Transverse colon (tissue), 4 donors: ENCODE measurements at regions not wholly inside any gene's neighbourhood (a gene's known extent, or its start where the extent isn't known, plus 50 kb on each side); places are given as distances from the start of the nearest gene placed in this dataset.

ENCODE experiments used
- DNase-seq: peaks from one replicate; pipeline ENCODE4 v3.0.0-alpha.2; 2019
- H3K27ac ChIP-seq, 4 donors: fragments of 200-600 bp; sonication (generic); 2 replicates each; pipeline ENCODE4 v1.5.1; 2016 to 2018; ENCODE audit warnings: inconsistent platforms in 4 of 4
- H3K27me3 ChIP-seq: fragments of 200-600 bp; sonication (generic); 2 replicates; pipeline ENCODE4 v1.5.1; 2017; ENCODE audit warnings: inconsistent platforms
- H3K36me3 ChIP-seq, 4 donors: fragments of 200-600 bp; sonication (generic); 2 replicates each; pipeline ENCODE4 v1.5.1; 2017 to 2019; ENCODE audit warnings: inconsistent platforms in 4 of 4
- H3K4me1 ChIP-seq, 4 donors: fragments of 200-600 bp; sonication (generic); 2 replicates each; pipeline ENCODE4 v1.5.1; 2017 to 2020; ENCODE audit warnings: inconsistent platforms in 4 of 4
- H3K4me3 ChIP-seq, 4 donors: fragments of 200-600 bp; sonication (generic); 1 replicate in 1 of 4; 2 replicates in 3 of 4; pipeline versions ENCODE4 v1.5.1 to v1.6.1; 2017 to 2019; ENCODE audit warnings: inconsistent platforms in 4 of 4
- H3K9me3 ChIP-seq, 2 donors: fragments of 200-600 bp; sonication (generic); 2 replicates each; pipeline ENCODE4 v1.5.1; 2017 to 2019; ENCODE audit warnings: inconsistent platforms in 2 of 2
- EP300 ChIP-seq: sonication (generic); formaldehyde crosslinking; IDR thresholded peaks from one replicate; pipeline ENCODE4 v1.6.1; 2017; ENCODE audit warnings: antibody characterized with exemption, low read depth
- POLR2A ChIP-seq: fragments of 450-650 bp; IDR thresholded peaks from one replicate; pipeline ENCODE4 v1.6.1; 2016; ENCODE audit warnings: antibody characterized with exemption, mild to moderate bottlenecking, moderate library complexity
- POLR2AphosphoS5 ChIP-seq, 3 donors: sonication (generic); formaldehyde crosslinking; IDR thresholded peaks; one replicate each; pipeline ENCODE4 v1.6.1; 2016; ENCODE audit warnings: antibody characterized with exemption in 3 of 3
- WGBS, 2 donors: methylation state at CpG; one replicate each; pipeline ENCODE4 v1.1.5; 2018; ENCODE audit warnings: low coverage in 1 of 2; 5-methylcytosine and 5-hydroxymethylcytosine counted together
- in situ Hi-C, 4 donors: fragments of 200-750 bp; cut with MboI; loops; one replicate each; pipeline versions ENCODE4 v1.15.0 to v1.15.1; 2017; ENCODE audit warnings: low sequenced_read_pairs in 3 of 4, low pct_ligation_motif_present in 1 of 4, low pct_unique_long_range_greater_than_20kb in 1 of 4
- intact Hi-C: fragments of 100-400 bp; cut with DNase I; formaldehyde crosslinking; loops from one replicate; pipeline ENCODE4 v1.15.1; 2023; ENCODE audit warnings: low total_unique reads
- TF ChIP-seq, protein P1 (sequence below), 5 experiments: fragments of 200-600 bp in 3 of 5; fragments of 450-650 bp in 2 of 5; sonication (generic) in 3 of 5; IDR thresholded peaks; 1 replicate in 2 of 5; 2 replicates in 3 of 5; pipeline ENCODE4 v1.5.1; 2016 to 2017; ENCODE audit warnings: antibody characterized with exemption in 5 of 5, inconsistent platforms in 3 of 5, mild to moderate bottlenecking in 2 of 5, moderate library complexity in 1 of 5

DNA sequence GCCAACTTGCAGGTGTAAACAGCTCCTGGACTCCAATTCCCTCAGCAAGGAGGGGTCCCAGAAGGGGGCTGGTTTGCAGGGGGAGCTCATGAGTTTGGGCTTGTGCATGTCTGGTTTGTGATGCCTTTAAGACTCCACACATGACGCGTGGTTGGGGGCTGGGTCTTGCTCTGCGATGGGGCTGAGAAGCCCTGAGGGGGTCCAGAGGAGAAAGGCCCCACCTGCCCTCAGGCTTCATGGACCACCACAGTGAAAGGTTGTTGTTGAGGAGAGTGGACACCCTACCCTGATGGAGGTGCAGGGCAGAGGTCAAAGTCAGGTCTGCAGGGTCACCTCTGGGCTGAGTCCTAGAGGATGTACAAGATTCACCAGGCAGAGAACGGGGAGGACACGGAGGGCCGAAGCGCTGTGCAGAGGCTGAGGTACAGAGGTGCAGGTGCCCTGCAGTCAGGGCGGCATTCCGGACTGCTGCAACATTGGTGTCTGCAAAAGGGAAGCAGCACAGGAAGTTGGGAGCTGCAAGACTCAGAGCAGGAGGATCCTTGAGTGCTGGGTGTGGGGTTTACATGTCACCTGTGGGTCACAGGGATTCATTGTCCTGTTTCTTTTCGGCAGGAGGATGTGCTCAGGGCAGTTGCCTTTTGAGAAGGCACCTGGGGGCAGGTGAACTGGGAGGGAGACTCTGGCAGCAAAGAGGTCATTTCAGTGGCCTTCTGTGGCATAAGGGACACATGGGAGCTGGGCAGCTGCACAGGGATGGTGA lies 399.4 kb downstream of the PTPRU start:
- DNase-seq = no peak

DNA sequence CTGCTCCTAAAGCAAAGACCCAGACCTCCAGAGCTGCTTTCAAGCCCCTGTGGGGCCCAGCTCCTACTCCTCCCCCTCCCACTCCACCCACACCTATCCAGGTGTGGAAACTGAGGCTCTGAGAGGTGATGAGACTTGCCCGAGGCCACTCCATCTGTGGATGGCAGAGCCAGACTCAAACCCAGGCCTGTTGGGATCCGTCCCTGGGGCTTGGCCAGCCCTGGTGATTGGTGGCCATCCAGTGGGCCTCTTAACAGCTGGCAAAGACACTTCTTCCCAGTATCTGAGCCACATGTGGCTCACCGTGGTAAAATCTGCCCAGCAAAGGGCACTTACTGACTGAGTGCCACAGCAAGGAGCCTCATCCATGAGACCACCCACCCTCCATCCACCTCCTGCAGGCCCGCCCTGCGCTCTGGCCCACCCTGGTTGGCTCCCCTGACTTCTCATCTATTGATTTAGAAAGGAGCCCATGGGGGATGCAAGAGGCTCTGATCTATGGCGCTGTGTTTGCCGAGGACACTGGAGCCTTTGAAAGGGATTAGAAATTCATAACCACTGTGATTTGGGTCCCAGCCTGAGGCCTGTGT lies 398.5 kb downstream of the PTPRU start:
- DNase-seq = no peak

More for the DNA sequence above, 399.4 kb downstream of the PTPRU start:
- in situ Hi-C loops = no loop called here
- peaks cover 6% of the 10 kb centered on the region for H3K27me3 ChIP-seq
- H3K4me1 ChIP-seq = no peaks in the 10 kb centered on the region
- WGBS, 2 donors = 91% methylated on average over 10 of the region's 10 CpGs; no CpG with 5 or more reads in 1 of the 2 donors
- H3K4me3 ChIP-seq = no peak overlapping the region
- TF ChIP-seq POLR2A (no peak), POLR2AphosphoS5 (IDR thresholded peaks at IDR 0.05) (no peak), EP300 (no peak)
- TF ChIP-seq, protein P1, sequence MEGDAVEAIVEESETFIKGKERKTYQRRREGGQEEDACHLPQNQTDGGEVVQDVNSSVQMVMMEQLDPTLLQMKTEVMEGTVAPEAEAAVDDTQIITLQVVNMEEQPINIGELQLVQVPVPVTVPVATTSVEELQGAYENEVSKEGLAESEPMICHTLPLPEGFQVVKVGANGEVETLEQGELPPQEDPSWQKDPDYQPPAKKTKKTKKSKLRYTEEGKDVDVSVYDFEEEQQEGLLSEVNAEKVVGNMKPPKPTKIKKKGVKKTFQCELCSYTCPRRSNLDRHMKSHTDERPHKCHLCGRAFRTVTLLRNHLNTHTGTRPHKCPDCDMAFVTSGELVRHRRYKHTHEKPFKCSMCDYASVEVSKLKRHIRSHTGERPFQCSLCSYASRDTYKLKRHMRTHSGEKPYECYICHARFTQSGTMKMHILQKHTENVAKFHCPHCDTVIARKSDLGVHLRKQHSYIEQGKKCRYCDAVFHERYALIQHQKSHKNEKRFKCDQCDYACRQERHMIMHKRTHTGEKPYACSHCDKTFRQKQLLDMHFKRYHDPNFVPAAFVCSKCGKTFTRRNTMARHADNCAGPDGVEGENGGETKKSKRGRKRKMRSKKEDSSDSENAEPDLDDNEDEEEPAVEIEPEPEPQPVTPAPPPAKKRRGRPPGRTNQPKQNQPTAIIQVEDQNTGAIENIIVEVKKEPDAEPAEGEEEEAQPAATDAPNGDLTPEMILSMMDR (IDR thresholded peaks at IDR 0.05) = no peak
- intact Hi-C loops = no loop called here
- no peaks in the 10 kb centered on the region for H3K36me3 ChIP-seq
- no peaks in the 10 kb centered on the region for H3K9me3 ChIP-seq
- no peak overlapping the region for H3K27ac ChIP-seq

DNA sequence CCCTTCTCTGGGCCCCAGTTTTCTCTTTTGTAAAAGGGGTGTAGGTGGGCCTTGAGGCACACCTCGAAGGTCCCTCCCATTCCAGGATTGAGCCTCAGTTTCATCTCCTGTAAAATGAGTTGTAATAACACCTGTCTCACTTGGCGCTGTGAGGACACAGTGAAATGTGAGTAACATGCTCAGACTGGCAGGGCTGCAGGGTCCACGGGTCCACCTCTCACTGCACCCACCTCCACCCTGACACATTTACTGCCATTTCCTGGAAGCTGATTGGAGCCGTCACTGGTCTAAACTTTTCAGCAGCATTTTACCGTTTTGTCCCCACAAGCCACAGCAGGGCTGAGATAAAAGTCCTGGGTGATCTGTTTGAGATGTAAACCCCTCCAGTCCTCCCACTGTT lies 398.0 kb downstream of the PTPRU start:
- whole genome bisulfite sequencing, 2 donors = 31% methylated on average over 5 of the region's 5 CpGs; no CpG with 5 or more reads in 1 of the 2 donors
- DNase-seq = no peak
- Histone ChIP-seq H3K27ac (no peak overlapping the region), H3K9me3 (no peaks in the 10 kb centered on the region), H3K4me3 (no peak overlapping the region), H3K4me1 (no peaks in the 10 kb centered on the region), H3K27me3 (peaks cover 6% of the 10 kb centered on the region), H3K36me3 (no peaks in the 10 kb centered on the region)
- in situ Hi-C loops = no loop called here
- TF ChIP-seq POLR2AphosphoS5 (IDR thresholded peaks at IDR 0.05) (no peak), POLR2A (no peak)
- TF ChIP-seq, protein P1 (IDR thresholded peaks at IDR 0.05) = no peak
- intact Hi-C loops = no loop called here

More for the DNA sequence above, 398.5 kb downstream of the PTPRU start:
- 86% methylated on average over 7 of the region's 7 CpGs; no CpG with 5 or more reads in 1 of the 2 donors for WGBS, 2 donors
- intact Hi-C loops (no loop called here), in situ Hi-C loops (no loop called here)
- no peaks in the 10 kb centered on the region for H3K4me1 ChIP-seq
- no peaks in the 10 kb centered on the region for H3K36me3 ChIP-seq
- TF ChIP-seq POLR2A (no peak), EP300 (no peak), POLR2AphosphoS5 (IDR thresholded peaks at IDR 0.05) (no peak)
- TF ChIP-seq, protein P1 (IDR thresholded peaks at IDR 0.05) = no peak
- no peak overlapping the region for H3K4me3 ChIP-seq
- H3K27me3 ChIP-seq = peaks cover 6% of the 10 kb centered on the region
- no peaks in the 10 kb centered on the region for H3K9me3 ChIP-seq
- no peak overlapping the region for H3K27ac ChIP-seq

DNA sequence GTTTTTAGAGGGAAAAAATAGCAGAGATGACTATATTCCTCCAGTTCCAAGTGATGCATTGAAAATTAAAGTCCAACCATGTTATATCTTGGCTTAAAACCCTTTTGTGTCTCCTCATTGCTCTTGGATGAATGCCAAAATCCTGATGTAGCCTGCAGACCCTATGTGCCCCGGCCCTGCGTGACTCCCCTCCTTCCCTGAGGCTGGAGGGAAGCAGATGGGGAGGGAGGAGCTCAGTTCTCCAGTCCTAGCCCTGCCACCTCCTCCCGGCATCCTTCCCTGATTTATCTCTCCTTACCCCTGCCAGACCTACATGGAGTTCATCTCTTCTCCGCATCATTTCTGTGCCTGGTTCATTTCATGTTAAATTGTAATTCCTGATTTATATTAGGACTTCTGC lies 397.4 kb downstream of the PTPRU start:
- intact Hi-C loops (no loop called here), in situ Hi-C loops (no loop called here)
- Histone ChIP-seq H3K4me1 (no peaks in the 10 kb centered on the region), H3K27me3 (peaks cover 6% of the 10 kb centered on the region), H3K9me3 (no peaks in the 10 kb centered on the region), H3K4me3 (no peak overlapping the region), H3K27ac (no peak overlapping the region), H3K36me3 (no peaks in the 10 kb centered on the region)
- TF ChIP-seq EP300 = no peak
- no peak for TF ChIP-seq POLR2AphosphoS5 (IDR thresholded peaks at IDR 0.05)
- no peak for TF ChIP-seq POLR2A
- whole genome bisulfite sequencing, 2 donors = 40 to 47% methylated on average over 4 of the region's 4 CpGs
- no peak for DNase-seq
